ENCODE measurements at regions not wholly inside any gene's neighbourhood (a gene's known extent, or its start where the extent isn't known, plus 50 kb on each side); places are given as distances from the start of the nearest gene placed in this dataset.

DNA sequence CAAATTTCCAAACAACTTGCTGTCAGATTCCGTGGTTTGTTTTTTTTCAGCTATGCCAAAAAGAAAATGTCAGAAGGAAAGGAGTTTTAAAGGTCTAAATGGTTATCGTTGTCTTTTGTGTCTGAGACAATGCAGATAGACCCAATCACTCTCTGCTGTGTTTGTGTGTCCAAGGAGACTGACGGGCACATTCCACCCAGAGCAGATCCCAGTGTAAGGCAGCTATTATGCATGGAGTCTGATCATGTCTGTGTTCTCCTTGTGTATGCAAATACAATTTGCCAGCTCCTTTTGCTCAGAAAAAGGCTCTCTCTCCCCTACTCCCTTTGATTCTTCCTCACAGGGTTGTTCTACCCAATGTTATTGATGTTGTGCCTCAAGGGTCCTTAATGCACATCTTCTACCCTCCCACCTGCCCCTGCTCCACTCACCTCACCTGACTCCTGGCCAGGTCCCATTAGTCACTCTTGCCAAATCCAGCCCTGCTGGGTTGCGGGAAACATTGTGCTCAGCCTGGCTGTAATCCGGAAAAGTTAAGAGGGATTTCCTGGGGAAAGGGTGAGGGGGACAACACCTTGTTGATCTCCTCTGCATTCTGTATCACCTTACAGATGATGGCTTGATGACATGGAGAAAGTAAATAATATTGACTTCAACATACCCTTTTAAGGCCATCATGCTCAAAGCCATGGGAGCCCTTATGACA lies 61.0 kb downstream of the OTOL1 start:
- intact Hi-C loops (cut with micrococcal nuclease; ENCODE audit: unreplicated experiment) = loop anchor here (2.0 to 5.0 kb wide), 2 partner anchors 47 to 105 kb away; no protein-coding TSS in a partner anchor
- BruUV-seq (replicated peaks) = no TSS peak
- H3K27me3 ChIP-seq (replicated peaks in 1 of 2; ENCODE audit: control insufficient read depth in 2 of 2, insufficient read depth in 2 of 2, low read length in 1 of 2) = peaks cover 0 to 3% of the 10 kb centered on the region in 2 experiments; a peak in 1 of 4 replicates
- H3K27ac ChIP-seq (ENCODE audit: control insufficient read depth, insufficient read depth) = no peak overlapping the region
- whole genome bisulfite sequencing (ENCODE audit: insufficient coverage, insufficient replicate concordance, low lambda C conversion rate, missing lambda C conversion rate) = 24% methylated on average over 5 of the region's 5 CpGs
- TF ChIP-seq RAD51 (IDR thresholded peaks at IDR 0.05) (no peak), NR2C2 (IDR thresholded peaks at IDR 0.05; ENCODE audit: borderline replicate concordance, control insufficient read depth, insufficient read length, low read depth) (no peak), KAT2A (conservative IDR thresholded peaks at IDR 0.05; ENCODE audit: control insufficient read depth, low read depth, low read length) (no peak)
- TF ChIP-seq, protein P1, sequence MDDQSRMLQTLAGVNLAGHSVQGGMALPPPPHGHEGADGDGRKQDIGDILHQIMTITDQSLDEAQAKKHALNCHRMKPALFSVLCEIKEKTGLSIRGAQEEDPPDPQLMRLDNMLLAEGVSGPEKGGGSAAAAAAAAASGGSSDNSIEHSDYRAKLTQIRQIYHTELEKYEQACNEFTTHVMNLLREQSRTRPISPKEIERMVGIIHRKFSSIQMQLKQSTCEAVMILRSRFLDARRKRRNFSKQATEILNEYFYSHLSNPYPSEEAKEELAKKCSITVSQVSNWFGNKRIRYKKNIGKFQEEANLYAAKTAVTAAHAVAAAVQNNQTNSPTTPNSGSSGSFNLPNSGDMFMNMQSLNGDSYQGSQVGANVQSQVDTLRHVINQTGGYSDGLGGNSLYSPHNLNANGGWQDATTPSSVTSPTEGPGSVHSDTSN (IDR thresholded peaks at IDR 0.05; ENCODE audit: insufficient replicate concordance, low read depth, low read length) = no peak
- TF ChIP-seq, protein P2, sequence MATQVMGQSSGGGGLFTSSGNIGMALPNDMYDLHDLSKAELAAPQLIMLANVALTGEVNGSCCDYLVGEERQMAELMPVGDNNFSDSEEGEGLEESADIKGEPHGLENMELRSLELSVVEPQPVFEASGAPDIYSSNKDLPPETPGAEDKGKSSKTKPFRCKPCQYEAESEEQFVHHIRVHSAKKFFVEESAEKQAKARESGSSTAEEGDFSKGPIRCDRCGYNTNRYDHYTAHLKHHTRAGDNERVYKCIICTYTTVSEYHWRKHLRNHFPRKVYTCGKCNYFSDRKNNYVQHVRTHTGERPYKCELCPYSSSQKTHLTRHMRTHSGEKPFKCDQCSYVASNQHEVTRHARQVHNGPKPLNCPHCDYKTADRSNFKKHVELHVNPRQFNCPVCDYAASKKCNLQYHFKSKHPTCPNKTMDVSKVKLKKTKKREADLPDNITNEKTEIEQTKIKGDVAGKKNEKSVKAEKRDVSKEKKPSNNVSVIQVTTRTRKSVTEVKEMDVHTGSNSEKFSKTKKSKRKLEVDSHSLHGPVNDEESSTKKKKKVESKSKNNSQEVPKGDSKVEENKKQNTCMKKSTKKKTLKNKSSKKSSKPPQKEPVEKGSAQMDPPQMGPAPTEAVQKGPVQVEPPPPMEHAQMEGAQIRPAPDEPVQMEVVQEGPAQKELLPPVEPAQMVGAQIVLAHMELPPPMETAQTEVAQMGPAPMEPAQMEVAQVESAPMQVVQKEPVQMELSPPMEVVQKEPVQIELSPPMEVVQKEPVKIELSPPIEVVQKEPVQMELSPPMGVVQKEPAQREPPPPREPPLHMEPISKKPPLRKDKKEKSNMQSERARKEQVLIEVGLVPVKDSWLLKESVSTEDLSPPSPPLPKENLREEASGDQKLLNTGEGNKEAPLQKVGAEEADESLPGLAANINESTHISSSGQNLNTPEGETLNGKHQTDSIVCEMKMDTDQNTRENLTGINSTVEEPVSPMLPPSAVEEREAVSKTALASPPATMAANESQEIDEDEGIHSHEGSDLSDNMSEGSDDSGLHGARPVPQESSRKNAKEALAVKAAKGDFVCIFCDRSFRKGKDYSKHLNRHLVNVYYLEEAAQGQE (IDR thresholded peaks at IDR 0.05; ENCODE audit: low read depth, low read length) = no peak
- H3K4me2 ChIP-seq (ENCODE audit: control insufficient read depth, insufficient read depth) = no peak overlapping the region
- SMC1A ChIA-PET (ENCODE audit: uncharacterized antibody, unreplicated experiment) = interaction anchor here (0.7 kb wide), 1 partner anchor 143 kb away, joined by 3 read pairs; no protein-coding TSS in a partner anchor
- no peak for DNase-seq (ENCODE audit: low read depth, low spot score)
- RAD21 ChIA-PET (ENCODE audit: unreplicated experiment) = no interaction called here
- no peak overlapping the region for H2AFZ ChIP-seq (ENCODE audit: control insufficient read depth, low read depth, low read length)
- H3K9me3 ChIP-seq (replicated peaks; ENCODE audit: control insufficient read depth, insufficient read depth, low read length) = no peaks in the 10 kb centered on the region
- H3K79me2 ChIP-seq (ENCODE audit: control insufficient read depth, insufficient read depth, low read length) = no peaks in the 10 kb centered on the region
- CTCF ChIA-PET = interaction anchor here (0.6 to 2.0 kb wide), 4 partner anchors 9 to 143 kb away, joined by 3 to 8 read pairs (median 4); no protein-coding TSS in a partner anchor
- no peaks in the 10 kb centered on the region for H3K36me3 ChIP-seq (ENCODE audit: control insufficient read depth in 2 of 2, insufficient read depth in 2 of 2, low read length in 1 of 2)
- no peaks in the 10 kb centered on the region for H4K20me1 ChIP-seq (ENCODE audit: control insufficient read depth, insufficient read depth)
- no peaks in the 10 kb centered on the region for H3K4me1 ChIP-seq (ENCODE audit: control insufficient read depth, insufficient read depth, low read length)
- FAIRE-seq = no peak
- no peak overlapping the region for H3K4me3 ChIP-seq
- in situ Hi-C loops (cut with MboI) = loop anchor here (25.0 kb wide), 1 partner anchor 1930 kb away; no protein-coding TSS in a partner anchor
- no peak for ATAC-seq
- H3K9ac ChIP-seq (ENCODE audit: control insufficient read depth, insufficient read depth, low read length) = no peak overlapping the region
- POLR2A ChIA-PET = no interaction called here
